ENCODE measurements at regions not wholly inside any gene's neighbourhood (a gene's known extent, or its start where the extent isn't known, plus 50 kb on each side); places are given as distances from the start of the nearest gene placed in this dataset.

DNA sequence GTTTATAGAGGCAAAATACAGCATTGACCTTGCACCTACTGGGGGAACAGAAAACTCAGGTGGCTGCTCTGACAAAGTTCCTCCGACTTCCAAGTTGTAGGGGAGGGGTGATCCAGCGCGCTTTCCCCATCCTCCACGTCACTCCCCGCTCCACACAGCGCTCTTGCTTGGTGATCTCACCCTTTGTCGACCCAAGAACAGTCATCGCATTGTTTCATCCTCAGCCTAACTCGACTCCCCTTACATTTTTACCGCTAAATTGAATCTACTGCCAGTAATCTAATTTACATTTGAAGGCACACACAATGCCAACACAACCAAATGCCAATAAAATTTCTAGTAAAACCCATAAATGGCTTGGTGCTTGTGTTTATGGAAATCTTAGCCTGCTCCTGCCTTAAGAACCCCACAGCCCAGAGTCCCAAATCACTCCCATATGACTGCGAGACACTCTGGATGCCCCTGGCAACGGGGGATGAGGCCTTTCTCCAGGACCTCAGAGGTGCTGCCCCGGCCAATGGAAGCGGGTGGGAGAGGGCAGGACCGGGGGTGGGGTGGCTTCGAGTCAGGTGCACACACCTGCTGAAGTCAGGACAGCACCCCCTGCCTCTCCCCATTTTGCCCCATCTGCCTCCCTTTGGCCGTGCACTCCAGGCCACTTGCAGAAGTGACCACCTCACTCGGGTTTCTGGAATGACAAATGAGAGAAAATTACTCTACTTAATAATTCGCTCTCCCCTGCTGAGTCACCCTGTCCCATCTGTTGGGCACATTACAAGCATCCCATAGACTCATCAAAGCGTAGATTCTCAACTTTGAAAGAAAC, 98.2 kb upstream of the GSC start:
- Histone ChIP-seq H3K79me1 (ENCODE audit: insufficient read depth, low read depth, low read length, poor library complexity, severe bottlenecking) (no peaks in the 10 kb centered on the region), H3K23ac (ENCODE audit: insufficient read length, low read depth, low read length) (no peak overlapping the region), H2BK20ac (ENCODE audit: low read depth, low read length, poor library complexity, severe bottlenecking) (no peak overlapping the region), H4K20me1 (ENCODE audit: control insufficient read depth, insufficient read depth, insufficient read length) (no peaks in the 10 kb centered on the region), H4K5ac (ENCODE audit: insufficient read length, low read depth, low read length) (no peak overlapping the region), H3K18ac (ENCODE audit: insufficient read length, low read depth, low read length) (no peak overlapping the region), H4K8ac (replicated peaks; ENCODE audit: insufficient read length, low read depth, low read length) (no peak overlapping the region), H3K79me2 (ENCODE audit: insufficient read depth, low read length) (no peaks in the 10 kb centered on the region), H3K4me2 (ENCODE audit: insufficient read depth, insufficient read length, low read length) (no peak overlapping the region), H3K27ac (ENCODE audit: insufficient read length, low read depth, low read length) (no peak overlapping the region), H4K91ac (ENCODE audit: insufficient read length, low read depth, low read length) (no peak overlapping the region), H2BK15ac (ENCODE audit: low read depth, low read length) (no peak overlapping the region), H3K14ac (ENCODE audit: insufficient read depth, low read length) (no peak overlapping the region), H3K23me2 (ENCODE audit: insufficient read length, low read depth, low read length, poor library complexity, severe bottlenecking) (no peaks in the 10 kb centered on the region), H2AFZ (ENCODE audit: low read length) (no peak overlapping the region), H3K27me3 (ENCODE audit: insufficient read depth, low read length) (no peaks in the 10 kb centered on the region), H3K4me1 (ENCODE audit: insufficient read depth, low read length) (no peaks in the 10 kb centered on the region; the same call in 1 of the 2 replicates), H2BK120ac (ENCODE audit: low read depth, low read length, poor library complexity, severe bottlenecking) (no peak overlapping the region), H3T11ph (ENCODE audit: low read length) (no peak overlapping the region), H3K56ac (ENCODE audit: insufficient read length, low read depth, low read length) (no peak overlapping the region), H3K9me3 (ENCODE audit: control insufficient read depth, low read depth, low read length) (no peaks in the 10 kb centered on the region), H3K9ac (ENCODE audit: extremely low read depth, insufficient read length, low read length) (no peak overlapping the region), H2AK5ac (ENCODE audit: insufficient read length, low read length) (no peak overlapping the region), H3K4ac (ENCODE audit: low read depth, low read length) (no peak overlapping the region), H2BK5ac (ENCODE audit: insufficient read length, low read length) (no peak overlapping the region), H2BK12ac (ENCODE audit: insufficient read length, low read depth, low read length) (no peak overlapping the region)
- peaks cover 8 to 10% of the 10 kb centered on the region in 2 experiments for H3K4me1 Mint-ChIP-seq
- H3K9me3 Mint-ChIP-seq = no peaks in the 10 kb centered on the region
- no peak for DNase-seq
- no peak overlapping the region for H3K4me3 Mint-ChIP-seq
- TF ChIP-seq, protein P1, sequence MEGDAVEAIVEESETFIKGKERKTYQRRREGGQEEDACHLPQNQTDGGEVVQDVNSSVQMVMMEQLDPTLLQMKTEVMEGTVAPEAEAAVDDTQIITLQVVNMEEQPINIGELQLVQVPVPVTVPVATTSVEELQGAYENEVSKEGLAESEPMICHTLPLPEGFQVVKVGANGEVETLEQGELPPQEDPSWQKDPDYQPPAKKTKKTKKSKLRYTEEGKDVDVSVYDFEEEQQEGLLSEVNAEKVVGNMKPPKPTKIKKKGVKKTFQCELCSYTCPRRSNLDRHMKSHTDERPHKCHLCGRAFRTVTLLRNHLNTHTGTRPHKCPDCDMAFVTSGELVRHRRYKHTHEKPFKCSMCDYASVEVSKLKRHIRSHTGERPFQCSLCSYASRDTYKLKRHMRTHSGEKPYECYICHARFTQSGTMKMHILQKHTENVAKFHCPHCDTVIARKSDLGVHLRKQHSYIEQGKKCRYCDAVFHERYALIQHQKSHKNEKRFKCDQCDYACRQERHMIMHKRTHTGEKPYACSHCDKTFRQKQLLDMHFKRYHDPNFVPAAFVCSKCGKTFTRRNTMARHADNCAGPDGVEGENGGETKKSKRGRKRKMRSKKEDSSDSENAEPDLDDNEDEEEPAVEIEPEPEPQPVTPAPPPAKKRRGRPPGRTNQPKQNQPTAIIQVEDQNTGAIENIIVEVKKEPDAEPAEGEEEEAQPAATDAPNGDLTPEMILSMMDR (conservative IDR thresholded peaks at IDR 0.05) = no peak
- peaks cover 3% of the 10 kb centered on the region for H3K27me3 Mint-ChIP-seq (ENCODE audit: low read depth)
- H3K27ac Mint-ChIP-seq = no peak overlapping the region
- H3K36me3 Mint-ChIP-seq (ENCODE audit: insufficient read depth in 1 of 3, low read depth in 3 of 3) = no peaks in the 10 kb centered on the region
- no CpG with 5 or more reads among the region's 20 CpGs for WGBS (ENCODE audit: extremely low coverage, insufficient read length, low lambda C conversion rate)

Measured in H9 (cell line).